Suprapubic skin (tissue), 4 donors: ENCODE measurements at regions not wholly inside any gene's neighbourhood (a gene's known extent, or its start where the extent isn't known, plus 50 kb on each side); places are given as distances from the start of the nearest gene placed in this dataset.

ENCODE experiments used
- DNase-seq, 2 donors: peaks; one replicate each; pipeline ENCODE4 v3.0.0-alpha.2; 2019; ENCODE audit warnings: low spot score in 2 of 2
- H3K27ac ChIP-seq: fragments of 200-600 bp; sonication (generic); one replicate; pipeline ENCODE4 v1.5.1; 2019
- H3K27me3 ChIP-seq: fragments of 200-600 bp; sonication (generic); one replicate; pipeline ENCODE4 v1.5.1; 2019
- H3K36me3 ChIP-seq: fragments of 200-600 bp; sonication (generic); one replicate; pipeline ENCODE4 v1.5.1; 2019
- H3K4me1 ChIP-seq: fragments of 200-600 bp; sonication (generic); one replicate; pipeline ENCODE4 v1.5.1; 2019
- H3K4me3 ChIP-seq: fragments of 200-600 bp; sonication (generic); one replicate; pipeline ENCODE4 v1.5.1; 2019; ENCODE audit warnings: mild to moderate bottlenecking
- H3K9me3 ChIP-seq: fragments of 200-600 bp; sonication (generic); one replicate; pipeline ENCODE4 v1.5.1; 2019
- CTCF ChIP-seq, 2 donors: fragments of 200-600 bp in 1 of 2; fragments of 450-650 bp in 1 of 2; sonication (generic) in 1 of 2; IDR thresholded peaks; one replicate each; pipeline ENCODE4 v1.5.1; 2016 to 2019; ENCODE audit warnings: antibody characterized with exemption in 2 of 2, mild to moderate bottlenecking in 1 of 2, moderate library complexity in 1 of 2
- EP300 ChIP-seq: sonication (generic); formaldehyde crosslinking; IDR thresholded peaks from one replicate; pipeline ENCODE4 v1.6.1; 2017; ENCODE audit warnings: antibody characterized with exemption
- POLR2A ChIP-seq, 2 donors: fragments of 450-650 bp; IDR thresholded peaks; one replicate each; pipeline ENCODE4 v1.6.1; 2017; ENCODE audit warnings: antibody characterized with exemption in 2 of 2, mild to moderate bottlenecking in 2 of 2, moderate library complexity in 2 of 2
- POLR2AphosphoS5 ChIP-seq, 3 donors: sonication (generic); formaldehyde crosslinking; IDR thresholded peaks; one replicate each; pipeline ENCODE4 v1.6.1; 2017; ENCODE audit warnings: antibody characterized with exemption in 3 of 3
- WGBS: methylation state at CpG from one replicate; pipeline ENCODE4 v1.1.5; 2018; 5-methylcytosine and 5-hydroxymethylcytosine counted together

GRCh38 chr21:25398630-25399029 lies 208.7 kb downstream of the MRPL39 start:
- no peak overlapping the region for H3K27ac ChIP-seq
- TF ChIP-seq POLR2AphosphoS5 (IDR thresholded peaks at IDR 0.05) (no peak), POLR2A (IDR thresholded peaks at IDR 0.05) (no peak), CTCF (IDR thresholded peaks at IDR 0.05) (no peak), EP300 (no peak)
- no peaks in the 10 kb centered on the region for H3K36me3 ChIP-seq
- H3K9me3 ChIP-seq: no peaks in the 10 kb centered on the region
- H3K4me1 ChIP-seq: no peaks in the 10 kb centered on the region
- WGBS: 82% methylated on average over 3 of the region's 3 CpGs
- no peak overlapping the region for H3K4me3 ChIP-seq
- DNase-seq: no peak
- no peaks in the 10 kb centered on the region for H3K27me3 ChIP-seq

- DNase-seq: no peak
- Histone ChIP-seq H3K4me3 (no peak overlapping the region), H3K27ac (no peak overlapping the region), H3K9me3 (no peaks in the 10 kb centered on the region), H3K36me3 (no peaks in the 10 kb centered on the region), H3K4me1 (no peaks in the 10 kb centered on the region), H3K27me3 (no peaks in the 10 kb centered on the region)
- TF ChIP-seq POLR2A (IDR thresholded peaks at IDR 0.05): no peak
- TF ChIP-seq POLR2AphosphoS5 (IDR thresholded peaks at IDR 0.05): no peak
- TF ChIP-seq EP300: no peak
- TF ChIP-seq CTCF (IDR thresholded peaks at IDR 0.05): no peak
- whole genome bisulfite sequencing: 82% methylated on average over 8 of the region's 8 CpGs
Measured at GRCh38 chr21:25396135-25396711, 211.1 kb downstream of the MRPL39 start.

- Histone ChIP-seq H3K4me1 (no peaks in the 10 kb centered on the region), H3K9me3 (no peaks in the 10 kb centered on the region), H3K4me3 (no peak overlapping the region), H3K27ac (no peak overlapping the region), H3K27me3 (no peaks in the 10 kb centered on the region), H3K36me3 (no peaks in the 10 kb centered on the region)
- WGBS: 72% methylated on average over 3 of the region's 3 CpGs
- no peak for DNase-seq
- TF ChIP-seq POLR2A (IDR thresholded peaks at IDR 0.05): no peak
- TF ChIP-seq EP300: no peak
- TF ChIP-seq CTCF (IDR thresholded peaks at IDR 0.05): no peak
Measured at GRCh38 chr21:25391777-25392176, 215.5 kb downstream of the MRPL39 start.

GRCh38 chr21:25390701-25391100 lies 216.6 kb downstream of the MRPL39 start:
- Histone ChIP-seq H3K27ac (no peak overlapping the region), H3K4me3 (no peak overlapping the region), H3K27me3 (no peaks in the 10 kb centered on the region), H3K36me3 (no peaks in the 10 kb centered on the region), H3K4me1 (no peaks in the 10 kb centered on the region), H3K9me3 (no peaks in the 10 kb centered on the region)
- no peak for TF ChIP-seq POLR2A (IDR thresholded peaks at IDR 0.05)
- no peak for DNase-seq

- no peak overlapping the region for H3K4me3 ChIP-seq
- no peaks in the 10 kb centered on the region for H3K36me3 ChIP-seq
- H3K27ac ChIP-seq: no peak overlapping the region
- TF ChIP-seq POLR2A (IDR thresholded peaks at IDR 0.05): no peak
- no peak for TF ChIP-seq EP300
- TF ChIP-seq POLR2AphosphoS5 (IDR thresholded peaks at IDR 0.05): no peak
- TF ChIP-seq CTCF (IDR thresholded peaks at IDR 0.05): no peak
- H3K4me1 ChIP-seq: no peaks in the 10 kb centered on the region
- no peaks in the 10 kb centered on the region for H3K9me3 ChIP-seq
- H3K27me3 ChIP-seq: no peaks in the 10 kb centered on the region
- WGBS: 72% methylated on average over 3 of the region's 3 CpGs
- no peak for DNase-seq
Measured at GRCh38 chr21:25387665-25388064, 219.6 kb downstream of the MRPL39 start.

GRCh38 chr21:25385911-25386474 lies 221.3 kb downstream of the MRPL39 start:
- Histone ChIP-seq H3K9me3 (no peaks in the 10 kb centered on the region), H3K4me1 (no peaks in the 10 kb centered on the region), H3K27me3 (no peaks in the 10 kb centered on the region), H3K36me3 (no peaks in the 10 kb centered on the region), H3K27ac (no peak overlapping the region), H3K4me3 (no peak overlapping the region)
- DNase-seq: no peak
- WGBS: 13% methylated on average over 8 of the region's 8 CpGs
- peak; percentile 42 to 63 for TF ChIP-seq CTCF (IDR thresholded peaks at IDR 0.05)
- TF ChIP-seq EP300: no peak
